ENCODE measurements at regions not wholly inside any gene's neighbourhood (a gene's known extent, or its start where the extent isn't known, plus 50 kb on each side); places are given as distances from the start of the nearest gene placed in this dataset.

- no peak overlapping the region for H3K4me3 ChIP-seq
- TF ChIP-seq Cebpa-rat (IDR thresholded peaks at IDR 0.05): no peak
- no peaks in the 10 kb centered on the region for H3K27me3 ChIP-seq
- no peak overlapping the region for H3K27ac ChIP-seq
- H3K9ac ChIP-seq: no peak overlapping the region
- H3K4me1 ChIP-seq: no peaks in the 10 kb centered on the region
- H3K36me3 ChIP-seq: no peaks in the 10 kb centered on the region
- H4K20me1 ChIP-seq: no peaks in the 10 kb centered on the region
- H3K4me2 ChIP-seq: no peak overlapping the region
- H3K9me3 ChIP-seq (replicated peaks in 1 of 11): peaks cover 0 to 8% (median 0%) of the 10 kb centered on the region in 11 experiments; a peak in 3 of 22 replicates
Measured at GRCh38 chr10:109156396-109156795, 766.9 kb downstream of the XPNPEP1 start.

GRCh38 chr10:109149666-109150350, 773.5 kb downstream of the XPNPEP1 start:
- Histone ChIP-seq H3K9ac (no peak overlapping the region), H3K27ac (no peak overlapping the region), H3K4me1 (no peaks in the 10 kb centered on the region), H3K36me3 (no peaks in the 10 kb centered on the region), H3K9me3 (replicated peaks in 1 of 11) (peaks cover 0 to 8% (median 0%) of the 10 kb centered on the region in 11 experiments; a peak in 3 of 22 replicates), H3K27me3 (no peaks in the 10 kb centered on the region), H3K4me3 (no peak overlapping the region), H4K20me1 (no peaks in the 10 kb centered on the region), H3K4me2 (no peak overlapping the region)
- no peak for TF ChIP-seq Cebpa-rat (IDR thresholded peaks at IDR 0.05)

GRCh38 chr10:109127363-109127762, 795.9 kb downstream of the XPNPEP1 start:
- no peak for TF ChIP-seq Cebpa-rat (IDR thresholded peaks at IDR 0.05)
- no peaks in the 10 kb centered on the region for H3K27me3 ChIP-seq
- no peaks in the 10 kb centered on the region for H4K20me1 ChIP-seq
- H3K27ac ChIP-seq: no peak overlapping the region
- no peak overlapping the region for H3K4me2 ChIP-seq
- H3K9ac ChIP-seq: no peak overlapping the region
- H3K9me3 ChIP-seq (replicated peaks in 1 of 11): 0 out of 22 replicates have a peak, but pooled peaks cover 0 to 7% (median 0%) of the 10 kb centered on the region in 11 experiments
- no peaks in the 10 kb centered on the region for H3K4me1 ChIP-seq
- no peaks in the 10 kb centered on the region for H3K36me3 ChIP-seq
- H3K4me3 ChIP-seq: no peak overlapping the region

GRCh38 chr10:109126541-109126940, 796.8 kb downstream of the XPNPEP1 start:
- Histone ChIP-seq H3K4me2 (no peak overlapping the region), H3K9me3 (replicated peaks in 1 of 11) (0 out of 22 replicates have a peak, but pooled peaks cover 0 to 4% (median 0%) of the 10 kb centered on the region in 11 experiments), H3K9ac (no peak overlapping the region), H3K27me3 (no peaks in the 10 kb centered on the region), H4K20me1 (no peaks in the 10 kb centered on the region), H3K27ac (no peak overlapping the region), H3K4me3 (no peak overlapping the region), H3K4me1 (no peaks in the 10 kb centered on the region), H3K36me3 (no peaks in the 10 kb centered on the region)
- no peak for TF ChIP-seq Cebpa-rat (IDR thresholded peaks at IDR 0.05)

GRCh38 chr10:109126016-109126415, 797.3 kb downstream of the XPNPEP1 start:
- H3K9ac ChIP-seq: no peak overlapping the region
- H3K27ac ChIP-seq: no peak overlapping the region
- no peak overlapping the region for H3K4me2 ChIP-seq
- H3K27me3 ChIP-seq: no peaks in the 10 kb centered on the region
- TF ChIP-seq Cebpa-rat (IDR thresholded peaks at IDR 0.05): no peak
- no peaks in the 10 kb centered on the region for H4K20me1 ChIP-seq
- H3K9me3 ChIP-seq (replicated peaks in 1 of 11): peaks cover 0 to 1% (median 0%) of the 10 kb centered on the region in 11 experiments; a peak in 3 of 22 replicates
- H3K4me3 ChIP-seq: no peak overlapping the region
- H3K36me3 ChIP-seq: no peaks in the 10 kb centered on the region
- no peaks in the 10 kb centered on the region for H3K4me1 ChIP-seq

GRCh38 chr10:109115179-109115578, 808.1 kb downstream of the XPNPEP1 start:
- Histone ChIP-seq H3K36me3 (no peaks in the 10 kb centered on the region; a peak in 1 of 22 replicates), H3K4me2 (peak overlapping the region in 1 of 11 experiments; percentile 10; a peak in 2 of 22 replicates), H3K27me3 (no peaks in the 10 kb centered on the region)

GRCh38 chr10:109114579-109114978, 808.7 kb downstream of the XPNPEP1 start:
- H3K9me3 ChIP-seq (replicated peaks in 1 of 11): peaks cover 25 to 38% (median 32%) of the 10 kb centered on the region in 11 experiments
- no peak overlapping the region for H3K4me3 ChIP-seq

More at GRCh38 chr10:109115179-109115578, 808.1 kb downstream of the XPNPEP1 start:
- no peak overlapping the region for H3K4me3 ChIP-seq
- H4K20me1 ChIP-seq: no peaks in the 10 kb centered on the region
- H3K9me3 ChIP-seq (replicated peaks in 1 of 11): peaks cover 31 to 44% (median 38%) of the 10 kb centered on the region in 11 experiments
- H3K9ac ChIP-seq: no peak overlapping the region
- peaks cover 0 to 16% (median 5%) of the 10 kb centered on the region in 10 experiments; a peak in 6 of 20 replicates for H3K4me1 ChIP-seq
- no peak for TF ChIP-seq Cebpa-rat (IDR thresholded peaks at IDR 0.05)
- H3K27ac ChIP-seq: no peak overlapping the region

GRCh38 chr10:109106604-109107003, 816.7 kb downstream of the XPNPEP1 start:
- H3K27ac ChIP-seq: no peak overlapping the region
- H3K4me3 ChIP-seq: no peak overlapping the region
- H3K9me3 ChIP-seq (replicated peaks in 1 of 11): no peaks in the 10 kb centered on the region
- no peak for TF ChIP-seq Cebpa-rat (IDR thresholded peaks at IDR 0.05)
- H4K20me1 ChIP-seq: no peaks in the 10 kb centered on the region
- H3K4me1 ChIP-seq: peaks cover 0 to 21% (median 0%) of the 10 kb centered on the region in 10 experiments; a peak in 6 of 20 replicates
- H3K36me3 ChIP-seq: no peaks in the 10 kb centered on the region
- H3K27me3 ChIP-seq: no peaks in the 10 kb centered on the region
- H3K4me2 ChIP-seq: no peak overlapping the region; a peak in 1 of 22 replicates
- no peak overlapping the region for H3K9ac ChIP-seq

More at GRCh38 chr10:109114579-109114978, 808.7 kb downstream of the XPNPEP1 start:
- H3K27me3 ChIP-seq: no peaks in the 10 kb centered on the region
- H4K20me1 ChIP-seq: no peaks in the 10 kb centered on the region
- no peak overlapping the region for H3K9ac ChIP-seq
- H3K4me2 ChIP-seq: peak overlapping the region in 1 of 11 experiments; percentile 10; a peak in 1 of 22 replicates
- TF ChIP-seq Cebpa-rat (IDR thresholded peaks at IDR 0.05): no peak
- no peaks in the 10 kb centered on the region; a peak in 1 of 22 replicates for H3K36me3 ChIP-seq
- no peak overlapping the region for H3K27ac ChIP-seq
- peaks cover 0 to 16% (median 5%) of the 10 kb centered on the region in 10 experiments; a peak in 6 of 20 replicates for H3K4me1 ChIP-seq

- Histone ChIP-seq H3K4me1 (peaks cover 0 to 21% (median 0%) of the 10 kb centered on the region in 10 experiments; a peak in 6 of 20 replicates), H3K9ac (no peak overlapping the region), H3K36me3 (no peaks in the 10 kb centered on the region), H4K20me1 (no peaks in the 10 kb centered on the region), H3K9me3 (replicated peaks in 1 of 11) (no peaks in the 10 kb centered on the region), H3K4me3 (no peak overlapping the region), H3K4me2 (peak overlapping the region in 3 of 11 experiments; percentile 30 to 72 (median 64); a peak in 6 of 22 replicates), H3K27me3 (no peaks in the 10 kb centered on the region), H3K27ac (peak overlapping the region in 2 of 11 experiments; percentile 9 to 39; a peak in 2 of 22 replicates)
- no peak for TF ChIP-seq Cebpa-rat (IDR thresholded peaks at IDR 0.05)
Measured at GRCh38 chr10:109105725-109106124, 817.6 kb downstream of the XPNPEP1 start.

Data from BLaER1 treated with 17β-estradiol and CSF1 and Interleukin-3, amounts not matched to agents 10 nM and 100 nM (cell line).